Hepatocyte (in vitro differentiated cells): ENCODE measurements at regions not wholly inside any gene's neighbourhood (a gene's known extent, or its start where the extent isn't known, plus 50 kb on each side); places are given as distances from the start of the nearest gene placed in this dataset.

Source experiments
- DNase-seq: peaks from one replicate; pipeline ENCODE4 v3.0.0-alpha.2; 2016; ENCODE audit warnings: low spot score
- H2AFZ ChIP-seq: fragments of 200-600 bp; sonication (generic); 2 replicates; pipeline ENCODE4 v1.6.0; 2016; ENCODE audit warnings: antibody characterized with exemption, mild to moderate bottlenecking
- H3K27ac ChIP-seq: fragments of 200-600 bp; sonication (generic); 2 replicates; pipeline ENCODE4 v1.5.1; 2016; ENCODE audit warnings: mild to moderate bottlenecking
- H3K27me3 ChIP-seq: fragments of 200-600 bp; sonication (generic); 2 replicates; pipeline ENCODE4 v1.6.1; 2016
- H3K36me3 ChIP-seq: fragments of 200-600 bp; sonication (generic); replicated peaks from 2 replicates; pipeline ENCODE4 v1.5.1; 2016; ENCODE audit warnings: low read depth; ENCODE audit not compliant: insufficient read depth
- H3K4me1 ChIP-seq: fragments of 200-600 bp; sonication (generic); 2 replicates; pipeline ENCODE4 v1.5.1; 2016; ENCODE audit warnings: mild to moderate bottlenecking, moderate library complexity; ENCODE audit not compliant: insufficient read depth
- H3K4me2 ChIP-seq: fragments of 200-600 bp; sonication (generic); 2 replicates; pipeline ENCODE4 v1.6.0; 2016
- H3K4me3 ChIP-seq: fragments of 200-600 bp; sonication (generic); 2 replicates; pipeline ENCODE4 v1.5.1; 2016; ENCODE audit warnings: mild to moderate bottlenecking
- H3K79me2 ChIP-seq: fragments of 200-600 bp; sonication (generic); 2 replicates; pipeline ENCODE4 v1.6.0; 2017; ENCODE audit warnings: mild to moderate bottlenecking
- H3K9me2 ChIP-seq: fragments of 200-600 bp; sonication (generic); replicated peaks from 2 replicates; pipeline ENCODE4 v1.6.0; 2017; ENCODE audit warnings: mild to moderate bottlenecking; ENCODE audit not compliant: insufficient read depth
- H3K9me3 ChIP-seq: fragments of 200-600 bp; sonication (generic); 2 replicates; pipeline ENCODE4 v1.5.1; 2016; ENCODE audit warnings: low read depth, mild to moderate bottlenecking
- H4K20me1 ChIP-seq: fragments of 200-600 bp; sonication (generic); 2 replicates; pipeline ENCODE4 v1.6.0; 2016; ENCODE audit warnings: mild to moderate bottlenecking; ENCODE audit not compliant: insufficient read depth, poor library complexity, severe bottlenecking
- CTCF ChIP-seq: fragments of 200-600 bp; sonication (generic); IDR thresholded peaks from 2 replicates; pipeline ENCODE4 v1.5.1; 2016; ENCODE audit warnings: antibody characterized with exemption, mild to moderate bottlenecking; ENCODE audit not compliant: poor library complexity
- EZH2 ChIP-seq: fragments of 200-600 bp; sonication (generic); IDR thresholded peaks from 2 replicates; pipeline ENCODE4 v1.6.1; 2016; ENCODE audit warnings: antibody characterized with exemption, mild to moderate bottlenecking, borderline replicate concordance
- EZH2phosphoT487 ChIP-seq: fragments of 200-600 bp; sonication (generic); IDR thresholded peaks from one replicate; pipeline ENCODE4 v1.6.1; 2018; ENCODE audit warnings: antibody characterized with exemption, mild to moderate bottlenecking, low read depth, moderate library complexity; ENCODE audit not compliant: unreplicated experiment, severe bottlenecking
- WGBS: methylation state at CpG from one replicate; pipeline ENCODE4 v1.1.6; 2016; ENCODE audit warnings: low lambda C conversion rate; ENCODE audit errors: missing lambda C conversion rate; 5-methylcytosine and 5-hydroxymethylcytosine counted together

- no peak for DNase-seq
- WGBS, result 64% methylated on average over 4 of the region's 4 CpGs
- H3K4me2 ChIP-seq, result no peak overlapping the region
- H3K4me3 ChIP-seq, result no peak overlapping the region
- H2AFZ ChIP-seq, result no peak overlapping the region
- no peak for TF ChIP-seq CTCF
- no peak for TF ChIP-seq EZH2phosphoT487
- no peak for TF ChIP-seq EZH2
- H3K9me2 ChIP-seq, result no peaks in the 10 kb centered on the region
- H4K20me1 ChIP-seq, result no peaks in the 10 kb centered on the region
- no peaks in the 10 kb centered on the region for H3K36me3 ChIP-seq
- no peaks in the 10 kb centered on the region for H3K4me1 ChIP-seq
- no peaks in the 10 kb centered on the region for H3K79me2 ChIP-seq
- no peaks in the 10 kb centered on the region for H3K9me3 ChIP-seq
- peaks cover 23% of the 10 kb centered on the region for H3K27me3 ChIP-seq
- H3K27ac ChIP-seq, result no peak overlapping the region
Observed at GRCh38 chr11:127070808-127071207, 70.2 kb upstream of the KIRREL3 start.

GRCh38 chr11:127066401-127067090, 66.0 kb upstream of the KIRREL3 start:
- Histone ChIP-seq H3K36me3 (no peaks in the 10 kb centered on the region), H3K79me2 (no peaks in the 10 kb centered on the region)
- WGBS, result 74% methylated on average over 7 of the region's 7 CpGs

GRCh38 chr11:127063241-127063640, 62.7 kb upstream of the KIRREL3 start:
- no peaks in the 10 kb centered on the region for H3K79me2 ChIP-seq
- H3K27ac ChIP-seq, result no peak overlapping the region
- H3K4me2 ChIP-seq, result no peak overlapping the region
- H3K9me3 ChIP-seq, result no peaks in the 10 kb centered on the region
- no peak for TF ChIP-seq CTCF
- TF ChIP-seq EZH2, result no peak
- TF ChIP-seq EZH2phosphoT487, result no peak
- DNase-seq, result no peak
- no peaks in the 10 kb centered on the region for H3K4me1 ChIP-seq
- H2AFZ ChIP-seq, result no peak overlapping the region
- H3K9me2 ChIP-seq, result no peaks in the 10 kb centered on the region
- peaks cover 34% of the 10 kb centered on the region for H3K27me3 ChIP-seq
- WGBS, result 85% methylated on average over 3 of the region's 3 CpGs
- H4K20me1 ChIP-seq, result no peaks in the 10 kb centered on the region
- no peak overlapping the region for H3K4me3 ChIP-seq
- no peaks in the 10 kb centered on the region for H3K36me3 ChIP-seq

More at GRCh38 chr11:127066401-127067090, 66.0 kb upstream of the KIRREL3 start:
- Histone ChIP-seq H4K20me1 (no peaks in the 10 kb centered on the region), H2AFZ (no peak overlapping the region), H3K9me2 (no peaks in the 10 kb centered on the region), H3K27ac (no peak overlapping the region), H3K9me3 (no peaks in the 10 kb centered on the region), H3K4me2 (no peak overlapping the region), H3K27me3 (peaks cover 20% of the 10 kb centered on the region), H3K4me1 (no peaks in the 10 kb centered on the region), H3K4me3 (no peak overlapping the region)
- no peak for DNase-seq
- no peak for TF ChIP-seq CTCF
- TF ChIP-seq EZH2, result no peak
- no peak for TF ChIP-seq EZH2phosphoT487

GRCh38 chr11:127061947-127062346, 61.4 kb upstream of the KIRREL3 start:
- Histone ChIP-seq H3K27ac (no peak overlapping the region), H3K9me3 (no peaks in the 10 kb centered on the region), H3K79me2 (no peaks in the 10 kb centered on the region), H3K4me1 (no peaks in the 10 kb centered on the region), H3K4me2 (no peak overlapping the region), H3K36me3 (no peaks in the 10 kb centered on the region), H3K4me3 (no peak overlapping the region), H3K27me3 (peaks cover 34% of the 10 kb centered on the region), H4K20me1 (no peaks in the 10 kb centered on the region), H3K9me2 (no peaks in the 10 kb centered on the region), H2AFZ (no peak overlapping the region)
- TF ChIP-seq EZH2phosphoT487, result no peak
- TF ChIP-seq CTCF, result no peak
- no peak for TF ChIP-seq EZH2
- no peak for DNase-seq
